ENCODE measurements at regions not wholly inside any gene's neighbourhood (a gene's known extent, or its start where the extent isn't known, plus 50 kb on each side); places are given as distances from the start of the nearest gene placed in this dataset.
"Not testable (repeated sequence)": the region's sequence is repeated elsewhere in the genome, so short reads cannot be mapped to it uniquely, and the experiment has no call there.

DNA sequence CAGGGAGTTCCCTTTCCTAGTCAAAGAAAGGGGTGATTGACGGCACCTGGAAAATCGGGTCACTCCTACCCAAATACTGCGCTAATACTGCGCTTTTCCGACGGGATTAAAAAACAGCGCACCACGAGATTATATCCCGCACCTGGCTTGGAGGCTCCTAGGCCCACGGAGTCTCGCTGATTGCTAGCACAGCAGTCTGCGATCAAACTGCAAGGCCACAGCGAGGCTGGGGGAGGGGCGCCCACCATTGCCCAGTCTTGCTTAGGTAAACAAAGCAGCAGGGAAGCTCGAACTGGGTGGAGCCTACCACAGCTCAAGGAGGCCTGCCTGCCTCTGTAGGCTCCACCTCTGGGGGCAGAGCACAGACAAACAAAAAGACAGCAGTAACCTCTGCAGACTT is 504.1 kb downstream of the HTR1B start:
- not testable (repeated sequence) for DNase-seq

DNA sequence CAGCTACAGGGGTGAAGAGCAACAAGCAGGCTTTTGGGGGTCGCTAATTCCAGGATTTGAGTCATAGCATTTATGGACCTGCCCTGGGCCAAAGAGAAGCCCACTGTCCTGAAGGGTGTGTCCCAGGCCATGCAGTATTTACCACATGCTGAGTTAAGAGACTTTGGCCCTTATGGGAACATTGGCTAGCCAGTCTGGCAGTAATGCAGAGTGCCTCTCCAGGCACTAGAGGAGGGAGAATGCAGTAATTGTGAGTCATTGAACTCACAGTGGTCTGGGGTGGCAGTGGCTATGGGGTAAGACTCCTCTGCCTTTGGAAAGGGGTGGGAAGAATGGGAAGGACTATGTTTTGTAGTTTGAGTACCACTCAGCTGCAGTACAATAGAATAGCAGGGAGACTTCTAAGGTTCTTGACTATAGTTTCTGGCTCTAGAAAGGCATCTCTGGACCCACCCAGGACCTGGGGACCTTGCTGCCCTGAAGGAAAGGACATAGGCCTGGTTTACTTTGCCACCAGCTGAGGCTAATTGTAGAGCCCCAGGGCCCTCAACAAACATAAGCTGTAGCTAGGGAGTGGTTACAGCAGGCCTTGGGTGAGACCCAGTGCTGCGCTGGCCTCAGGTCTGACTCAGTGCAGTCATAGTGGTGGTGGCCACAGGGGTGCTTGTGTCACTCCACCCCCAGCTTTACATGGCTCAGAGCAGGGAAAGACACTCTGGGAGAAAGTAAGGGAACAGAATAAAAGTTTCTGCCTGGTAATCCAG is 520.9 kb downstream of the HTR1B start:
- DNase-seq: no peak

DNA sequence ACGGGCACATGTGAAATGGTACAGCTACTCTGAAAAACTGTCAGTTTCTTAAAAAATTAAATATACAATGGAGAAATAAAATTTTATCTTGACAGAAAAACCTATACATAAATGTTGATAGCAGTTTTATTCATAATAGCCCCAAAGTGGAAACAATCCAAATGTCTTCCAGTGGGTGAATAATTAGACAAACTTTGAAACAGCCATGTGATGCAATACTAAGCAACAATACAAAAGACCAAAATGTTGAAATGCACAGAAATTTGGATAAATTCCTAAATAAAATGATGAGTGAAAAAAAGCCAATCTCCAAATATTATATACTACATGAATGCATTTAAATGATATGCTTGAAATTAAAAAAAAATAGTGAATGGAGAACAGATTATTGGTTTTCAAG is 523.1 kb downstream of the HTR1B start:
- DNase-seq: peak; percentile 33

DNA sequence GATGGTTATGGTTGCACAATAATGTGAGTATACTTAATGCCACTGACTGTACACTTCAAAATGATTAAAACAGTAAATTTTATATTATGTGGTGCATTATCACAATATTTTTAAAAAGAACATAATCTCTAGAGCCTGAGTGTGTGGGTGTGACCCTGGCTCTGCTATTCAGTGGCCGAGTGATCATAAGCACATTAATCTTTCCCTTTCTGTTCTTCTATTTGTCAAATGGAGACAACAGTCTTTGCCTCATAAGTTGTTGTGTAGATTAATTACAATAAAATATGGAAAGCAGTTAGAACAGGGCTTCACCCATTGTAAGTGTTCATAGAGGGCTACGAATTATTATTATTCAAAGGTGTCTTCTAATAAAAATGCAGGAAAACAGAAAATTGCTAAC is 548.6 kb downstream of the HTR1B start:
- DNase-seq: no peak

DNA sequence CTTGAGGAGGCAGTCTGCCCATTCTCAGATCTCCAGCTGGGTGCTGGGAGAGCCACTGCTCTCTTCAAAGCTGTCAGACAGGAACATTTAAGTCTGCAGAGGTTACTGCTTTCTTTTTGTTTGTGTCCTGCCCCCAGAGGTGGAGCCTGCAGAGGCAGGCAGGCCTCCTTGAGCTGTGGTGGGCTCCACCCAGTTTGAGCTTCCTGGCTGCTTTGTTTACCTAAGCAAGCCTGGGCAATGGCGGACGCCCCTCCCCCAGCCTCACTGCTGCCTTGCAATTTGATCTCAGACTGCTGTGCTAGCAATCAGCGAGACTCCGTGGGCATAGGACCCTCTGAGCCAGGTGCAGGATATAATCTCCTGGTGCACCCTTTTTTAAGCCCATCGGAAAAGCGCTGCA is 557.8 kb downstream of the HTR1B start:
- not testable (repeated sequence) for DNase-seq

DNA sequence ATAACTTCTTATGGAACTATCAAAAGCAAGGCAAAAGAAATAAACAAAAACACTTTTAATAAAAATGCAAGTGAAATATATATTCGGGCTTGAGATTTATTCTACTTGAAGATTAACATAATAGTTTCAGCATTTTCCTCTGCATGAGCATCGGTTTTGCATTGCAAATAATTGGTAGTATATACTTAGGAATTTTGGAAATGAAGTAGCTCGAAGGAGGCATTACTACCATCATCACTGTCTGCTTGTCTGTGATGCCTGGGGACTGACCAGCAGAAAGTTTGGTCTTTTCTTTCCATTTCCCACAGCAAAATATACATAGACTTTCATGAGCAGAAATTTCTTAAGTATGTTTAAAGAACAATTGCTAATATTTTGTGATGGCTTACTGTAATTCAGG is 570.7 kb downstream of the HTR1B start:
- DNase-seq: no peak

DNA sequence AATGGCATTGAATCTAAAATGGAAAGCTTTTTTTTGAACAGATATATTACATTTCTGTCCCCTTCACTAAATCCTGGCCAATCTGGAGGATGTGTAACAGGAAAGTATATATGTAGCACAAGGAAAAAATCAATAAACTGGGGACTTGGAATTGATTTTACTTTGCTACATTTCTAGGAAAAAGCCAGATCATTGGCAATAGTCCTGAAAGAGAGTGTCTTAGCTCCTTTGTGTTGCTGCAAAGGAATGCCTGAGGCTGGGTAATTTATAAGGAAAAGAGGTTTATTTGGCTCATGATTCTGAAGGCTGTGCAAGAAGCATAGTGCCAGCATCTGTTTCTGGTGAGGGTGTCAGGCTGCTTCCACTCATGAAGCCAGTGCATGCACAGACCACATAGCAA is 574.9 kb downstream of the HTR1B start:
- DNase-seq: no peak

DNA sequence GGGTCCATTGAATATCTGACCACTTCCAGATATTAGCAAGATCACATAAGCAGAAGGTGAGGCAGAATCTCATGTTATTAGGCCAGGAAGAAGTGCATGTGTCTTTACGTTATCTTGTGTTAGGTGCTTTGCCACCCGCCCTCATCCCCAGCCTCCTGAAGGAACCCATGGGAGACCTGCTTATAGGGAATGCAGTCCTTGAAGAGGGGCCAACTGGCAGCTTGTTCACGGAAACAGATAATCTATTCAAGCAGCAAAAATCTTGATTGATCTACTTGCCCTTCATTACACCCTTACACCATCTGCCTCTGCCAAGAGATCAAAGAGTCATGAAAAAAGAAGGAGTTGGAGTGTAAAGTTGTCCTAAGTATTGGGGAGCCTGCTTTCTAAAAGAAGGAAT is 576.4 kb downstream of the HTR1B start:
- DNase-seq: no peak

DNA sequence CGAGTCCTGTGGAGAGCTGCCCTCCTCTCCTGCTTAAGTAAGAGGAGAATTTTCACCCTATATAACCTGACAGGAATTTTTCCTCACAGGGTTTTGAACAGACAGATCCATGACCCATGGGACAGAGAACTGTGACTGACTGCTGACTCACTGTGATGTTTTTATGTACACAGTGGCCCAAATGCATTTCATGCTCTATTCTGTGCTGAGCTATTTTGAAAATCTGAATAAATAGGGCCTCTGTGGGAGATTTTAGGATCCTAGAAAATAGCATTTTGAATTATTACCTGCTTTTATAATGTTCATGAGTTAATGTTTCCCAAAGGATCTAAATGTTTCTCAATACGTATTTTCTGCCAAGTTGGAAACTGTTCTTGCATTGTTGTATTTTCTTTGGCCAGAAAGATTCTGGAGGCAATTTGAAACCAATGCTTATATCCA is 577.4 kb downstream of the HTR1B start:
- peak; percentile 58 for DNase-seq

DNA sequence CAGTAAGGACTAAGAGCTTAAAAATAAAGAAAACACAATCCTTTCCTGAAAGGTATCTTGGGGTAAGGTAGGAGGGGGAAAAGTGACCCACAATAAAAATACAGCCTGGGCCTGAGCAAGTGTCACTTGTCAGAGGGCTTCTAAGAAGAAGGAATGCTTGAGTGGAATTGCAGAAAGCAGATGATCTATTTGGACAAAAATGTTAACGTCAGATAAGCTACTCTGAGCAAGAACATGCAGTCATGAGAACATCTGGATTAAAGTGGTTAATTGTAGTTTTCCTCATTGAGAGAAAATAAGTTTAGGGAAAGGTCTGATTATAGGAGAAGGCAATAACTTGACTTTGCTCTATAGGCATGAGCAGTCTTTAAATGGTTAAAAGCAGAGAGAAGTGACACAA is 581.9 kb downstream of the HTR1B start:
- no peak for DNase-seq

DNA sequence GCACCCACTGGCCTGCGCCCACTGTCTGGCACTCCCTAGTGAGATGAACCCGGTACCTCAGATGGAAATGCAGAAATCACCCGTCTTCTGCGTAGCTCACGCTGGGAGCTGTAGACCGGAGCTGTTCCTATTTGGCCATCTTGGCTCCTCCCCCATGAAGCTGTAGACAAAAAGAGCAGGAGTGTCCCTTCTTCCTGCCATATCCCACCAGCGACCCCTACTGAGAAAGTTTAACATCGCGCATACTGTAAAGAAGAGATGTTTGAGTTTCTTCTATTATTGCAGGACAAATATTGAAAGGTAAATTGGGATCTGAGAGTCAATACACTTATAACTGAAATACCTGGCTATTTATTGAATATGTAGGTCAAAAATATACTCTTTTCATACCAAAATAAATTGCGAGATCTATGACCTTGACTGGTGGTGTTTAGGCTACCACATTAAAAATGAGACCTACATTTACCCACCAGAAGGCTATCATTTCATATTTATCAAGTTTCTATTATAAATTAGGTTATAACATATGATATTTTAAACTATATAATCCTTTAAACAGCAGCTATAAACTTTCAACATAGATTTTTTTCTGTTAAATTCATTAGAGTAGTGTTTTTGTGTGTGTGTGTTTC is 586.3 kb downstream of the HTR1B start:
- DNase-seq: peak; percentile 52

DNA sequence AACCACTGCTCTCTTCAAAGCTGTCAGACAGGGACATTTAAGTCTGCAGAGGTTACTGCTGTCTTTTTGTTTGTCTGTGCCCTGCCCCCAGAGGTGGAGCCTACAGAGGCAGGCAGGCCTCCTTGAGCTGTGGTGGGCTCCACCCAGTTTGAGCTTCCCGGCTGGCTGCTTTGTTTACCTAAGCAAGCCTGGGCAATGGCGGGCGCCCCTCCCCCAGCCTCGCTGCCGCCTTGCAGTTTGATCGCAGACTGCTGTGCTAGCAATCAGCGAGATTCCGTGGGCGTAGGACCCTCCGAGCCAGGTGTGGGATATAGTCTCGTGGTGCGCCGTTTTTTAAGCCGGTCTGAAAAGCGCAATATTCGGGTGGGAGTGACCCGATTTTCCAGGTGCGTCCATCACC is 586.9 kb downstream of the HTR1B start:
- DNase-seq: not testable (repeated sequence)

DNA sequence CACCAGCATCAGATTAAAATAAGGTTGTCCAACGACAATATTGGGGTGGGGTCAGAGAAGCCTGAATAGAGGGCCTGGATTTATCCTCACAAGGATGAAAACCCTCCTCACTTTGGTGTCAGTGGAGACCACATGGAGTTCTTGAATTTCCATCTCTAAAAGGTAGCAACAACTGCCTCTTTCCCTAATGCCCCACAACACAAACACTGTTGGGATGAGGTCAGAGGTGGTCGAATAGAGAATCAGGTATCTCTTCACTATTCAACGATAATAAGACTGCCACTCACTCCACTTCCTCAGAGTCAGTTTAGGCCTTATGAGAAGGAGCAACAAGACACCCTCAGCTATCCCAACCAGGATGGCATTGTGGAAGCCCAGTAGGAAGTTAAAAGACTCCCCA is 596.1 kb downstream of the HTR1B start:
- no peak for DNase-seq

DNA sequence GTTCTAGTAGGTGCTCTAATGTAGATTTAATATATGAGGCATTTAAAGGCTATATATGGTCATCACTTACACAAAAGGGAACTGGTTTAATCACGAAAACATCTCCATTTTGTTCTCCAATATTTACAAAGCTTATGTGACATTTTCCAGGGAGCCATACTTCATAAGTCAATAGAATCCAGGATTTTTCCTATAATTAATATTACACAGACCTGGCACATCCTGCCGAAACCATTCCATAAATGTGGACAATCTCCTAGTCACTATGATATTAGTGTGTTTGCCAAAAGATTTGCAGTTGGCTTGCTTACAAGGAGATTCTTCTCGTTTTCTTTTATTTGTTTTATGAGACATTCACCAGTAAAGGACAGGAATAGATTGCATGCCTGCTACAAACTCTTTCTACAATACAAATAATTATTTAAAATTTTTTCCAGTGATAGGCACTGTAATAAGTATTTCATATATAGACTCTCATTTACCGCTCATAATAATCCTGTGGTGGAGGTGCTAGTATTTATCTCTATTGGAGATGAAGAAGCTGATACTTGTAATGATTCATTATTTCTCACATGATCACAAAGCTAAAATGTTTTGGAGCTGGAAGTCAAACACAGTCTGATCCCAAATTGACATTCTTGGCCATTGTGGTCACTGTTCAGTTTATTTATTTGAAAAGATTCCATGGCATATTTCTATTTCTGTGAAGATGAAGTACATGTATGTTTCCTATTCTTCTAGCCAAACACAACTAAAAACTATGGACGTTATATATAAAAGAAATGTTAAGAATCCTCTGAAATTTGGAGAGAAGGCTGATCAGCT is 597.0 kb downstream of the HTR1B start:
- peak; percentile 45 for DNase-seq

DNA sequence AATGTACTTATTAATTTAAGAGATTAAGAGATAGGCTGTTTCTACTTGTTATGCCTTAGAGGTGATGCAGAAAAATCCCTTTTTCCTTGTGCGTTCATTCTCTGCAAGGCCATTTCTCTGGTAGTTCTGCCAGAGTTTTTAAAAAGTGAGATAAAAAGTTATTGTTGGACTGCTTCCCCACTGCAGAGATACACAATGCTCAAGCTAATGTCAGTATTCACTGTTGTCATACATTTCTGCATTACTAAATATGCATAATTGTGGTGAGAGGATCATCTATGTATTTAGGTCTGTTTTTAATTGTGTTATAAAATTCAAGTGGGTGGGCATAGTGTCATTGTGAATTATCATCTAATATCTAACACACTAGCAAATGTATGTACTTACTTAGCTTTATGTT is 600.4 kb downstream of the HTR1B start:
- peak; percentile 55 for DNase-seq

DNA sequence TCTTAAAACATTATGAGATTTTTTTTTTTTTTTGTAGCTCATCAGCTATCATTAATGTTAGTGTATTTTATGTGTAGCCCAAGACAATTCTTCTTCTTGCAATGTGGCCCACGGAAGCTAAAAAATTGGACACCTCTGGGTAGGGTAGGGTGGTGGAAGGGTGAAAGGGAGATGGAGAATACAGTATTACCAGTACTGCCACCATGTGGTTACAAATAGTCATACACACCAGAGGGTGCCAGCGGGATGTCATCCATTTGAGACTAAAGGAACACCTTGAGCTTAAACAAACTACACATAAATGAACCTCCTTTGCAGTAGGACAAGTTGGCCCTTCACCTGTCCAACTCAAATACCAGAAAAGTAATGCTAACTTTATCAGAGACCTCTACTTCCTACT is 601.9 kb downstream of the HTR1B start:
- DNase-seq: no peak

DNA sequence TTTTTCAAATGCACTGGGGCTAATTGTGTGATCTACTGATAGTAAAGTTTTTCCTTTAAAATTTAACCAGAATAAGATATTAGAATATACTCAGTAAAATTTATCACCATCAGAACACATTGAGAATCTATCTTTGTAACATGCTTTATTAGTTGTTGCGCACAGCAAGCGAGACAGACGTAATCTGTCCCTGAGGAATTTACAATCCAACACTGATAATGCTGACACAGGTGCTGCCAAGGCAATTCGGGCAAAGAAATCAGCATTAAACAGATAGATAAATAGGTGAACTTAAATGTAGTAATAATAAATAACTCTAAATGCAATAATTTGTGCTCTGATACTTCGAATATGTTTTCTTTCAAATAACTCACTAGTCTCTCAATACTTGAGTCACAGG is 607.2 kb downstream of the HTR1B start:
- no peak for DNase-seq

DNA sequence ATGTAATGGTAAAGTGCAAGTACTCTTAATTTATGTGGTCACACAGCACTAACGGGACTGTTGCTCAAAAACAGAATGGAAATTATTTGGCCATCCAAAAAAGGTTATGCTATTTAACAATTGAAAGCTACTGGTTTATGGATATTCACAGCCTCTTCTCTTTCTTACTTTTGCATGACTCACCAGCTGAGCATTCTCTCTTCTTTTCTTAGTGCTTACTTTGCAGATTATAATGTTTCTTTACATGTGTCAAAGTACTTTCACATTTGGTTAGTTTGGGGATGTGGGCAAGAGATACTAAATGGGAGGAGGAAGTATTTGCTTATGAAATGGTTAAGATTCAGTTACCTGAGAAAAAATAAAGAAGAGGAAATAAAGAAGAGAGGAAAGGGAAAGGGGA is 610.5 kb downstream of the HTR1B start:
- peak; percentile 39 for DNase-seq

DNA sequence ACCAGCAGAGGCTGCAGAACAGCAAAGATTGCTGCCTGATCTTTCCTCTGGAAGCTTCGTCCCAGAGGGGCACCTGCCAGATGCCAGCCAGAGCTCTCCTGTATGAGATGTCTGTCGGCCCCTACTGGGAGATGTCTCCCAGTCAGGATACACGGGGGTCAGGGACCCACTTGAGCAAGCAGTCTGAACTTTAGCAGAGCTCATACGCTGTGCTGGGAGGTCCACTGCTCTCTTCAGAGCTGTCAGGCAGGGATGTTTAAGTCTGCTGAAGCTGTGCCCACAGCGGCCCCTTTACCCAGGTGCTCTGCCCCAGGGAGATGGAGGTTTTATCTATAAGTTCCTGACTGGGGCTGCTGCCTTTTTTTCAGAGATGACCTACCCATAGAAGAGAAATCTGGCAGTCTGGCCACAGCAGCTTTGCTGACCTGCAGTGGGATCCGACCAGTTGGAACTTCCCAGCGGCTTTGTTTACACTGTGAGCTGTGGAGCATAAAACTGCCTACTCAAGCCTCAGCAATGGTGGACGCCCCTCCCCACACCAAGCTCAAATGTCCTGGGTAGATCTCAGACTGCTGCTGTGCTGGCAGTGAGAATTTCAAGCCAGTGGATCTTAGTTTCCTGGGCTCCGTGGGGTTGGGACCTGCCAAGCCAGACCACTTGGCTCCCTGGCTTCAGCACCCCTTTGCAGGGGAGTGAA is 613.9 kb downstream of the HTR1B start:
- not testable (repeated sequence) for DNase-seq

DNA sequence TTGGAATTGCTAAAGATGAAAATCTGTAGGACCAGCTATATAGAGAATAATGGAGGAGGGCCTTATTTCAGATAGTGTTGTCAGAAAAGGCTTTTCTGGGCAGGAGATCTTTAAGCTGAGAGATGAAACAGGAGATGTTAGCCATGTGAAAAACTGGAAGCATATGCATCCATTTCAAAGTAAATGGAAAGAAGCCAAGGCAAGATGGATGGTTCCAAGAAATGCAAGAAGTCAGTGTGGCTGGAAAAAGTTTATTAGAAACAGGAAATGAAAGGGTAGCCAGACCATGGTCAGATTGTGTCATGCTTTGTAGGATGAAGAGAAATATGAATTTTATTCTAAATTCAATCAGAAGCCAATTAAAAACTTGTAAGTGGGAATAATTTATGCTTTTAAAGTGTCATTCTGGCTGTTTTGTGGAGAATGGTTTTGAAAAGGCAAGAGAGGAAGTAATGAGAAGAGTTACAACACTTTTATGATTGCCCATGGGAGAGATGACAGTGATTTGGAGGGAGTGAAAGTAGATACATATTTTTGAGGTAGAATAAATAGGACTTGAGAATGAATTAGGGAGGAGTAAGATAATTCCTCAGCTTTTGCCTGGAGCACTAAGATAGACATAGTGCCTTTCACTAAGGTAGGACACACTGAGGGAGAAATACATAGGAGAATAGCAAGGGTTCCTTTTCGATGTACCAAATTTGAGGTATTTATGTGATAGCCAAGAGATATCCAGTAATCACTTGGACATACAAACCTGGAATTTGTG is 620.1 kb downstream of the HTR1B start:
- no peak for DNase-seq

DNA sequence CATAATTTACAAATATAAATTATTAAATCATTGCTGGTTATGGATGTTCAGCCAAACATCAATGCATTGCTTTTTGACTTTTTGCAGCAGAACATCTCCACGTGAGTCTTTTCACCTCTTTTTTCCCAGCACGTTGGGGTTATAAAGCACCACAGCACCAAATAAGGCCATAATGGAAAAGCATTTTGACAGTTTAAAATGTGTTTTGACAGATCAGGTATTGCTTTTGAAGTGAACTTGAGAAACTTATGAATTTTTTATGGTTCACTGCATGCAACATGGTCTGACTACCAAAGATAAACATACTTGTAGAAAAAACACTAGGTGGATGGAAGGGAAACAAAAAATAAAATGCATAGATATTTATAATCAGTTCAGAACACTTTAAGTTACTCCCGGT is 622.4 kb downstream of the HTR1B start:
- no peak for DNase-seq
